ENCODE measurements at regions not wholly inside any gene's neighbourhood (a gene's known extent, or its start where the extent isn't known, plus 50 kb on each side); places are given as distances from the start of the nearest gene placed in this dataset.
A peak's percentile ranks its signal among the peaks of the same experiment; 100 is the strongest.

- TF ChIP-seq CTCF (IDR thresholded peaks at IDR 0.05) (no peak), EP300 (IDR thresholded peaks at IDR 0.05) (no peak), POLR2A (IDR thresholded peaks at IDR 0.05) (no peak), POLR2AphosphoS5 (IDR thresholded peaks at IDR 0.05) (no peak)
- H3K4me3 ChIP-seq, result peak overlapping the region; percentile 19 to 46 (median 38)
- peaks cover 0 to 6% (median 3%) of the 10 kb centered on the region in 4 donors for H3K9me3 ChIP-seq
- WGBS, 5 donors, result 15 to 48% (median 21%) methylated on average over 12 to 55 of the region's 55 CpGs
- peaks cover 0 to 9% (median 0%) of the 10 kb centered on the region in 4 donors for H3K4me1 ChIP-seq
- peak in 1 of 2 donors; percentile 69 for DNase-seq
- intact Hi-C loops (cut with DNase I; ENCODE audit: low total_unique reads), result no loop called here
- peaks cover 0 to 16% (median 0%) of the 10 kb centered on the region in 3 donors for H3K27me3 ChIP-seq
- peak overlapping the region in 1 of 5 donors; percentile 18 for H3K27ac ChIP-seq
- no peaks in the 10 kb centered on the region for H3K36me3 ChIP-seq
Measured at GRCh38 chr16:63617047-63617989, 1504.5 kb downstream of the CDH11 start.

- DNase-seq, result no peak
- intact Hi-C loops (cut with DNase I; ENCODE audit: low total_unique reads), result no loop called here
- peaks cover 0 to 16% (median 0%) of the 10 kb centered on the region in 3 donors for H3K27me3 ChIP-seq
- TF ChIP-seq EP300 (IDR thresholded peaks at IDR 0.05), result no peak
- TF ChIP-seq POLR2A (IDR thresholded peaks at IDR 0.05), result no peak
- no peak for TF ChIP-seq POLR2AphosphoS5 (IDR thresholded peaks at IDR 0.05)
- no peak for TF ChIP-seq CTCF (IDR thresholded peaks at IDR 0.05)
- no peak overlapping the region for H3K4me3 ChIP-seq
- peaks cover 0 to 9% (median 0%) of the 10 kb centered on the region in 4 donors for H3K4me1 ChIP-seq
- H3K9me3 ChIP-seq, result peaks cover 0 to 6% (median 3%) of the 10 kb centered on the region in 4 donors
- H3K36me3 ChIP-seq, result no peaks in the 10 kb centered on the region
- 74 to 88% (median 79%) methylated on average over 3 of the region's 3 CpGs for WGBS, 5 donors
- no peak overlapping the region for H3K27ac ChIP-seq
Measured at GRCh38 chr16:63614429-63614828, 1507.4 kb downstream of the CDH11 start.

- WGBS, 5 donors, result 6 to 33% (median 31%) methylated on average over 1 of the region's 1 CpG
- Histone ChIP-seq H3K4me3 (no peak overlapping the region), H3K36me3 (no peaks in the 10 kb centered on the region), H3K27me3 (peaks cover 0 to 16% (median 0%) of the 10 kb centered on the region in 3 donors), H3K27ac (no peak overlapping the region), H3K9me3 (peaks cover 0 to 6% (median 3%) of the 10 kb centered on the region in 4 donors), H3K4me1 (peaks cover 0 to 9% (median 0%) of the 10 kb centered on the region in 4 donors)
- DNase-seq, result no peak
- TF ChIP-seq CTCF (IDR thresholded peaks at IDR 0.05), result no peak
- no peak for TF ChIP-seq POLR2AphosphoS5 (IDR thresholded peaks at IDR 0.05)
- TF ChIP-seq EP300 (IDR thresholded peaks at IDR 0.05), result no peak
- TF ChIP-seq POLR2A (IDR thresholded peaks at IDR 0.05), result no peak
- intact Hi-C loops (cut with DNase I; ENCODE audit: low total_unique reads), result no loop called here
Measured at GRCh38 chr16:63613701-63614100, 1508.2 kb downstream of the CDH11 start.

- WGBS, 5 donors, result 76 to 89% (median 80%) methylated on average over 4 of the region's 4 CpGs
- TF ChIP-seq POLR2AphosphoS5 (IDR thresholded peaks at IDR 0.05) (no peak), POLR2A (IDR thresholded peaks at IDR 0.05) (no peak), EP300 (IDR thresholded peaks at IDR 0.05) (no peak), CTCF (IDR thresholded peaks at IDR 0.05) (no peak)
- intact Hi-C loops (cut with DNase I; ENCODE audit: low total_unique reads), result no loop called here
Measured at GRCh38 chr16:63612462-63613227, 1509.2 kb downstream of the CDH11 start.

More at GRCh38 chr16:63612462-63613227, 1509.2 kb downstream of the CDH11 start:
- H3K27ac ChIP-seq, result no peak overlapping the region
- H3K9me3 ChIP-seq, result peaks cover 0 to 6% (median 3%) of the 10 kb centered on the region in 4 donors
- peaks cover 0 to 7% (median 0%) of the 10 kb centered on the region in 3 donors for H3K27me3 ChIP-seq
- H3K36me3 ChIP-seq, result no peaks in the 10 kb centered on the region
- no peak for DNase-seq
- H3K4me1 ChIP-seq, result peaks cover 0 to 6% (median 0%) of the 10 kb centered on the region in 4 donors
- no peak overlapping the region for H3K4me3 ChIP-seq

Measured in stomach (tissue), 8 donors.